ENCODE measurements at regions not wholly inside any gene's neighbourhood (a gene's known extent, or its start where the extent isn't known, plus 50 kb on each side); places are given as distances from the start of the nearest gene placed in this dataset.
"Not testable (repeated sequence)": the region's sequence is repeated elsewhere in the genome, so short reads cannot be mapped to it uniquely, and the experiment has no call there.

DNA sequence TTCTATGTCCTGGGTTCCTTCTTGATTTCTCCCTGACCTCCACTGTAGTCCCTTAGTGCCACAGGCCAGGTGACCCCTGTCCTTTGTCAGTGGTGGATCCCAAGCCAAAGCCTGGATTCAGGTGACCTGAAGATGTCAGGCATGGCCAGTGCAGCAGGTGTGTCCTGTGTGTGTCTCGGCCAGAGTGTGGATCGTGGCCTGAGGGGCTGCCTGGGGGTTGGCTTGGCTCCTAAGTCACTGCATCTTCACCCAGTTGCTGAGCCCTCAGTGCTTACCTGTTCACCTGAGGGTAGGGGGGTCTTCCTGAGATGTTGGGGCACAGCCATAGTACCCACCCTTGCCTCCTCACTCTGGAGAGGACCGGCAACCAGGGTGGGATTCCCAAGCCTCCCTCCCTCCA, 61.8 kb upstream of the PITX1 start:
- no TSS peak for BruUV-seq (replicated peaks)
- DNase-seq (ENCODE audit: low spot score) = no peak
- H3K36me3 ChIP-seq (ENCODE audit: insufficient read depth, low read length, poor library complexity, severe bottlenecking) = no peaks in the 10 kb centered on the region
- TF ChIP-seq CTCF (conservative IDR thresholded peaks at IDR 0.05; ENCODE audit: low read depth, low read length) (no peak), EZH2 (IDR thresholded peaks at IDR 0.05; ENCODE audit: borderline replicate concordance, low read depth, low read length, poor library complexity, severe bottlenecking) (no peak)
- intact Hi-C loops (cut with micrococcal nuclease; ENCODE audit: unreplicated experiment) = no loop called here
- H3K9me3 ChIP-seq (ENCODE audit: low read depth, low read length, poor library complexity, severe bottlenecking) = no peaks in the 10 kb centered on the region
- ChIA-PET POLR2A (ENCODE audit: low non-redundant PET) (no interaction called here), CTCF (no interaction called here)
- no peak overlapping the region for H3K27ac ChIP-seq (ENCODE audit: low read depth, low read length, poor library complexity, severe bottlenecking)
- H3K4me3 ChIP-seq (ENCODE audit: low read depth, low read length, poor library complexity, severe bottlenecking) = no peak overlapping the region
- no peaks in the 10 kb centered on the region for H3K4me1 ChIP-seq (ENCODE audit: insufficient read depth, low read length, poor library complexity, severe bottlenecking)
- no peaks in the 10 kb centered on the region for H3K27me3 ChIP-seq (replicated peaks; ENCODE audit: insufficient read depth, low read depth, low read length, poor library complexity)

DNA sequence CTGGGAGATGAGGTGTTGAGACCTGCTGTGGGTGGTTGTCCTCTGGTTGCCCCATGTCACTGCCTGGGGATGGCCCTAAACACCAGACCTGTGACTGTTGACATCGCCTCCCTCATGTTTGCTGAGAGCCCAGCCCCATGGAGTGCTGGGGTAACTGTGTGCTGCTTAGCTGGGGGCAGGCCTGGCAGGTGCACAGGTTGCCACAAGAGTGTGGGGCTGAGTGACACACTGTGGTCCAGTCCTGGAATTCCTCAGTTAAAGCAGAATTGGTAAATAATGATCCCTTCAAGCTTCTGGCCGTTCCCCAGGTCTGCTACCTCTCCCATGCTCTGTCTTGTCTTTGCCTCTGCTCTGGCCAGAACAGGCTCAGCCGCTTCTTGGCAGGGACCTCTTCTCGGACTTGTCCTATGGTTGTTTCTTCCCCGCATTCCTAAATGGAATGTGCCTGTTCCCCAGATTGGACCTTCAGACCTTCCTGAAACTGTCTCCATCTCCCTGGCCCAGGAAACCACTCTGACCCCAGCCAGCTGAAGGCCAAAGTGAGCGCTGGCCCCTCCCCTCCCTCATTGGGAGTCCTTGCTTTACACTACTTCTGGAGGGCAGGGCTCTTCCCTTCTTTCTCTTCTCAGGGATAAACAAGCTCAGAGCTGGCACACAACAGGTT, 61.2 kb upstream of the PITX1 start:
- no peak for TF ChIP-seq CTCF (conservative IDR thresholded peaks at IDR 0.05; ENCODE audit: low read depth, low read length)
- no peak for TF ChIP-seq EZH2 (IDR thresholded peaks at IDR 0.05; ENCODE audit: borderline replicate concordance, low read depth, low read length, poor library complexity, severe bottlenecking)
- ChIA-PET POLR2A (ENCODE audit: low non-redundant PET) (interaction anchor here (0.6 kb wide), 1 partner anchor 1192 kb away, joined by 16 read pairs; no protein-coding TSS in a partner anchor), CTCF (no interaction called here)
- DNase-seq (ENCODE audit: low spot score) = no peak
- intact Hi-C loops (cut with micrococcal nuclease; ENCODE audit: unreplicated experiment) = no loop called here
- H3K36me3 ChIP-seq (ENCODE audit: insufficient read depth, low read length, poor library complexity, severe bottlenecking) = no peaks in the 10 kb centered on the region
- H3K27me3 ChIP-seq (replicated peaks; ENCODE audit: insufficient read depth, low read depth, low read length, poor library complexity) = no peaks in the 10 kb centered on the region
- no TSS peak for BruUV-seq (replicated peaks)
- H3K4me1 ChIP-seq (ENCODE audit: insufficient read depth, low read length, poor library complexity, severe bottlenecking) = no peaks in the 10 kb centered on the region
- no peak overlapping the region for H3K27ac ChIP-seq (ENCODE audit: low read depth, low read length, poor library complexity, severe bottlenecking)
- no peak overlapping the region for H3K4me3 ChIP-seq (ENCODE audit: low read depth, low read length, poor library complexity, severe bottlenecking)
- H3K9me3 ChIP-seq (ENCODE audit: low read depth, low read length, poor library complexity, severe bottlenecking) = no peaks in the 10 kb centered on the region

DNA sequence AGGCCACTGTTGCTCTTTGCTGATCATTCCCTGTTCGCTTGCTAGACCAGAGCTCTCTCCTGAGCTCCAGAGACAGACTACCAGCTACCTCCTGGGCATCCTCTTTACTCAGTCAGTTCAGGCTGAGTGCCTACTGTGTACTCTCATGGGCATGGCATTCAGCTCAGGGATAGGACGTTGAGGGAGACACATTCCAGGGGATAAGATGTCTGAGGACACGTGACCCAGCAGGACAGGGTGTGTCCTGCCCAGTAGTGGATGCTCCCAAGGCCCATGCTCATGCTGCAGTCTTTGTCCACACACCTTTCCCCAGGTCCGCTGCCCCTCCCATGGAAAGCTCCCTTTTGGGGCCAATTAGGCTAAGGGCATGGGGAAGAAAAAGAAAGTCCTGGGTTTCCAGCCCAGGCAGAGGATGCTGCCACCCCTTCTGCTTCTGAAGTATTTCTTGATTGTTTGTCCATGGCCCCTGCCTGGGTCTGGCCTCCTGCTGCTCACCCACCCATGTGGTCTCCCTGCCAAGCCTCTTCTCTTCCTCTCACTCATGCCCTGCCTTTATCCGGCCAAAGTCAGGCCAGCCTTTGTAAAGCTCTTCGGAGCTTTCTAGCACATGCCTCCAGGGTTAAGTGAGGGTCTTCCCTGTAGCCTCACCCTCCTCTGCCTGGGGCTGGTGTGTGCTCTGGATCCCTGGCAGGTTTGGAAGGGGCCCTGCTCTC, 60.5 kb upstream of the PITX1 start:
- intact Hi-C loops (cut with micrococcal nuclease; ENCODE audit: unreplicated experiment) = no loop called here
- Histone ChIP-seq H3K9me3 (ENCODE audit: low read depth, low read length, poor library complexity, severe bottlenecking) (no peaks in the 10 kb centered on the region), H3K36me3 (ENCODE audit: insufficient read depth, low read length, poor library complexity, severe bottlenecking) (no peaks in the 10 kb centered on the region), H3K27me3 (replicated peaks; ENCODE audit: insufficient read depth, low read depth, low read length, poor library complexity) (no peaks in the 10 kb centered on the region), H3K27ac (ENCODE audit: low read depth, low read length, poor library complexity, severe bottlenecking) (no peak overlapping the region), H3K4me1 (ENCODE audit: insufficient read depth, low read length, poor library complexity, severe bottlenecking) (no peaks in the 10 kb centered on the region), H3K4me3 (ENCODE audit: low read depth, low read length, poor library complexity, severe bottlenecking) (no peak overlapping the region)
- DNase-seq (ENCODE audit: low spot score) = no peak
- POLR2A ChIA-PET (ENCODE audit: low non-redundant PET) = interaction anchor here (0.6 kb wide), 1 partner anchor 62 kb away, joined by 3 read pairs; no protein-coding TSS in a partner anchor
- BruUV-seq (replicated peaks) = no TSS peak
- CTCF ChIA-PET = interaction anchor here (0.6 kb wide), 1 partner anchor 232 kb away, joined by 4 read pairs; no protein-coding TSS in a partner anchor
- TF ChIP-seq EZH2 (IDR thresholded peaks at IDR 0.05; ENCODE audit: borderline replicate concordance, low read depth, low read length, poor library complexity, severe bottlenecking) (no peak), CTCF (conservative IDR thresholded peaks at IDR 0.05; ENCODE audit: low read depth, low read length) (no peak)

DNA sequence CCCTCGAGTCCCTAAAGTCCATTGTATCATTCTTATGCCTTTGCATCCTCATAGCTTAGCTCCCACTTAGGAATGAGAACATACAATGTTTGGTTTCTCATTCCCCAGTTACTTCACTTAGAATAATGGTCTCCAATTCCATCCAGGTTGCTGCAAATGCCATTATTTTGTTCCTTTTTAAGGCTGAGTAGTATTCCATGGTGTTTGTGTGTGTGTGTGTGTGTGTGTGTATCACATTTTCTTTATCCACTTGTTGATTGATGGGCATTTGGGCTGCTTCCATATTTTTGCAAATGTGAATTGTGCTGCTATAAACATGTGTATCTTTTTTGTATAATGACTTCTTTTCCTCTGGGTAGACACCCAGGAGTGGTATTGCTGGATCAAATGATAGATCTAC, 59.5 kb upstream of the PITX1 start:
- H3K36me3 ChIP-seq (ENCODE audit: insufficient read depth, low read length, poor library complexity, severe bottlenecking); CTCF ChIA-PET; H3K4me1 ChIP-seq (ENCODE audit: insufficient read depth, low read length, poor library complexity, severe bottlenecking); H3K9me3 ChIP-seq (ENCODE audit: low read depth, low read length, poor library complexity, severe bottlenecking); H3K27me3 ChIP-seq (replicated peaks; ENCODE audit: insufficient read depth, low read depth, low read length, poor library complexity); DNase-seq (ENCODE audit: low spot score); POLR2A ChIA-PET (ENCODE audit: low non-redundant PET); BruUV-seq (replicated peaks); H3K27ac ChIP-seq (ENCODE audit: low read depth, low read length, poor library complexity, severe bottlenecking); H3K4me3 ChIP-seq (ENCODE audit: low read depth, low read length, poor library complexity, severe bottlenecking); intact Hi-C loops (cut with micrococcal nuclease; ENCODE audit: unreplicated experiment): not testable (repeated sequence)
